Epithelial cell of proximal tubule (primary cell): ENCODE measurements at regions not wholly inside any gene's neighbourhood (a gene's known extent, or its start where the extent isn't known, plus 50 kb on each side); places are given as distances from the start of the nearest gene placed in this dataset.

ENCODE experiments used
- DNase-seq: peaks from one replicate; pipeline ENCODE4 v3.0.0-alpha.2; 2011; ENCODE audit warnings: low read depth
- H3K4me3 ChIP-seq: 2 replicates; pipeline ENCODE4 v1.5.1; 2011; ENCODE audit warnings: low read depth, mild to moderate bottlenecking, low read length
- CTCF ChIP-seq: conservative IDR thresholded peaks from 2 replicates; pipeline ENCODE4 v1.5.1; 2012; ENCODE audit warnings: low read depth, mild to moderate bottlenecking, low read length

- no peak overlapping the region for H3K4me3 ChIP-seq
- no peak for TF ChIP-seq CTCF
- DNase-seq = no peak
These were observed 90.5 kb downstream of the PMAIP1 start for GRCh38 chr18:59990121-59990823.

GRCh38 chr18:59988098-59988706 lies 88.4 kb downstream of the PMAIP1 start:
- peak; percentile 97 for TF ChIP-seq CTCF
- no peak overlapping the region for H3K4me3 ChIP-seq
- DNase-seq = peak; percentile 12

- DNase-seq = no peak
- TF ChIP-seq CTCF = no peak
- no peak overlapping the region for H3K4me3 ChIP-seq
These were observed 87.3 kb downstream of the PMAIP1 start for GRCh38 chr18:59987102-59987501.

- no peak overlapping the region for H3K4me3 ChIP-seq
- no peak for TF ChIP-seq CTCF
- no peak for DNase-seq
These were observed 86.3 kb downstream of the PMAIP1 start for GRCh38 chr18:59986139-59986538.

GRCh38 chr18:59985289-59985688 lies 85.5 kb downstream of the PMAIP1 start:
- TF ChIP-seq CTCF = no peak
- DNase-seq = no peak
- H3K4me3 ChIP-seq = no peak overlapping the region

- no peak for TF ChIP-seq CTCF
- H3K4me3 ChIP-seq = no peak overlapping the region
- DNase-seq = no peak
These were observed 83.7 kb downstream of the PMAIP1 start for GRCh38 chr18:59983506-59983905.

GRCh38 chr18:59980188-59980637 lies 80.4 kb downstream of the PMAIP1 start:
- DNase-seq = no peak
- no peak overlapping the region for H3K4me3 ChIP-seq
- TF ChIP-seq CTCF = no peak
